Neuronal stem cell (in vitro differentiated cells): ENCODE measurements at regions not wholly inside any gene's neighbourhood (a gene's known extent, or its start where the extent isn't known, plus 50 kb on each side); places are given as distances from the start of the nearest gene placed in this dataset.

Source experiments
- DNase-seq: peaks from one replicate; pipeline ENCODE4 v3.0.0-alpha.2; 2013; ENCODE audit warnings: low spot score
- H2AFZ ChIP-seq: one replicate; pipeline ENCODE4 v1.6.1; 2013; ENCODE audit warnings: mild to moderate bottlenecking, low read length, inconsistent platforms
- H2AK5ac ChIP-seq: 2 replicates; pipeline ENCODE4 v1.6.1; 2013; ENCODE audit warnings: low read depth, mild to moderate bottlenecking, inconsistent platforms, low read length, moderate library complexity, mixed read lengths
- H2BK120ac ChIP-seq: 2 replicates; pipeline ENCODE4 v1.6.1; 2013; ENCODE audit warnings: low read depth, mild to moderate bottlenecking, inconsistent platforms, low read length, moderate library complexity, mixed read lengths
- H2BK12ac ChIP-seq: one replicate; pipeline ENCODE4 v1.6.1; 2013; ENCODE audit warnings: low read length, inconsistent platforms
- H2BK15ac ChIP-seq: 2 replicates; pipeline ENCODE4 v1.6.1; 2013; ENCODE audit warnings: mild to moderate bottlenecking, low read length, inconsistent platforms, mixed read lengths
- H2BK5ac ChIP-seq: one replicate; pipeline ENCODE4 v1.6.1; 2013; ENCODE audit warnings: inconsistent platforms, mild to moderate bottlenecking, low read length, moderate library complexity
- H3K14ac ChIP-seq: one replicate; pipeline ENCODE4 v1.6.1; 2013; ENCODE audit warnings: low read length, inconsistent platforms
- H3K18ac ChIP-seq: 2 replicates; pipeline ENCODE4 v1.6.1; 2013; ENCODE audit warnings: low read length, inconsistent platforms
- H3K23ac ChIP-seq: 2 replicates; pipeline ENCODE4 v1.6.1; 2013; ENCODE audit warnings: low read depth, mild to moderate bottlenecking, mixed read lengths, low read length, inconsistent platforms; ENCODE audit not compliant: poor library complexity
- H3K27ac ChIP-seq: replicated peaks from 3 replicates; pipeline ENCODE4 v1.5.1; 2013; ENCODE audit warnings: low read length, inconsistent platforms
- H3K27me3 ChIP-seq, 3 experiments: 2 replicates each; pipeline ENCODE4 v1.6.1; 2013; ENCODE audit warnings: low read length in 3 of 3, mild to moderate bottlenecking in 2 of 3, inconsistent platforms in 1 of 3, low read depth in 1 of 3, mixed read lengths in 1 of 3, moderate library complexity in 1 of 3; ENCODE audit not compliant: control insufficient read depth in 3 of 3, insufficient read depth in 3 of 3
- H3K36me3 ChIP-seq, 2 donors: replicated peaks in 1 of 2; 2 replicates each; pipeline ENCODE4 v1.6.1; 2013; ENCODE audit warnings: low read length in 2 of 2; ENCODE audit not compliant: control insufficient read depth in 2 of 2, insufficient read depth in 2 of 2
- H3K4ac ChIP-seq: 2 replicates; pipeline ENCODE4 v1.6.1; 2013; ENCODE audit warnings: inconsistent platforms, mild to moderate bottlenecking, low read length, moderate library complexity
- H3K4me1 ChIP-seq, 2 donors: 1 replicate in 1 of 2; 2 replicates in 1 of 2; pipeline ENCODE4 v1.6.1; 2013; ENCODE audit warnings: low read length in 2 of 2, low read depth in 1 of 2; ENCODE audit not compliant: control insufficient read depth in 2 of 2, insufficient read depth in 1 of 2
- H3K4me2 ChIP-seq: one replicate; pipeline ENCODE4 v1.6.1; 2013; ENCODE audit warnings: mild to moderate bottlenecking, low read length, inconsistent platforms; ENCODE audit not compliant: insufficient read depth, poor library complexity, severe bottlenecking
- H3K4me3 ChIP-seq, 2 donors: 2 replicates each; pipeline ENCODE4 v1.5.1; 2013; ENCODE audit warnings: low read length in 2 of 2, mild to moderate bottlenecking in 2 of 2, inconsistent platforms in 1 of 2, moderate library complexity in 1 of 2
- H3K79me1 ChIP-seq: one replicate; pipeline ENCODE4 v1.6.1; 2013; ENCODE audit warnings: low read depth, mild to moderate bottlenecking, inconsistent platforms, low read length, moderate library complexity
- H3K9ac ChIP-seq: one replicate; pipeline ENCODE4 v1.6.1; 2013; ENCODE audit warnings: mild to moderate bottlenecking, low read depth, low read length, inconsistent platforms; ENCODE audit not compliant: poor library complexity
- H3K9me3 ChIP-seq, 2 donors: replicated peaks in 1 of 2; 2 replicates each; pipeline versions ENCODE3 to v1.6.1; 2013; ENCODE audit warnings: low read length in 2 of 2, mild to moderate bottlenecking in 2 of 2, inconsistent platforms in 1 of 2, low read depth in 1 of 2, mixed read lengths in 1 of 2, moderate library complexity in 1 of 2; ENCODE audit not compliant: control insufficient read depth in 2 of 2, insufficient read depth in 1 of 2
- H4K8ac ChIP-seq: one replicate; pipeline ENCODE4 v1.6.1; 2013; ENCODE audit warnings: low read depth, mild to moderate bottlenecking, inconsistent platforms, low read length, moderate library complexity
- H4K91ac ChIP-seq: one replicate; pipeline ENCODE4 v1.6.1; 2013; ENCODE audit warnings: low read length, low read depth, mild to moderate bottlenecking, inconsistent platforms; ENCODE audit not compliant: poor library complexity
- WGBS, 2 donors: extraction: QIAGEN DNeasy Blood & Tissue Kit; methylation state at CpG; one replicate each; pipeline ENCODE4 v1.1.7; 2013; ENCODE audit warnings: missing lambda C conversion rate in 2 of 2, mixed read lengths in 1 of 2; ENCODE audit not compliant: insufficient read length in 2 of 2, insufficient replicate concordance in 1 of 2; ENCODE audit errors: extremely low coverage in 2 of 2; 5-methylcytosine and 5-hydroxymethylcytosine counted together

- H3K27ac ChIP-seq: no peak overlapping the region
- no peak overlapping the region for H3K23ac ChIP-seq
- no peaks in the 10 kb centered on the region for H3K79me1 ChIP-seq
- no peaks in the 10 kb centered on the region for H3K4me1 ChIP-seq
- no peaks in the 10 kb centered on the region for H3K9me3 ChIP-seq
- no peak overlapping the region for H3K4me2 ChIP-seq
- no peak overlapping the region for H4K91ac ChIP-seq
- H3K36me3 ChIP-seq: no peaks in the 10 kb centered on the region
- no peak overlapping the region for H2BK15ac ChIP-seq
- no peak overlapping the region for H3K18ac ChIP-seq
- no peak for DNase-seq
- no peak overlapping the region for H3K4me3 ChIP-seq
- H3K27me3 ChIP-seq: no peaks in the 10 kb centered on the region
- no peak overlapping the region for H3K14ac ChIP-seq
- H2AK5ac ChIP-seq: no peak overlapping the region
- no peak overlapping the region for H3K4ac ChIP-seq
- H4K8ac ChIP-seq: no peak overlapping the region
- H3K9ac ChIP-seq: no peak overlapping the region
- H2BK5ac ChIP-seq: no peak overlapping the region
- no peak overlapping the region for H2BK12ac ChIP-seq
- no peak overlapping the region for H2BK120ac ChIP-seq
- H2AFZ ChIP-seq: no peak overlapping the region
Observed at GRCh38 chr4:31539284-31540069, 819.3 kb downstream of the PCDH7 start.

- Histone ChIP-seq H2BK5ac (no peak overlapping the region), H3K4ac (no peak overlapping the region), H3K9me3 (no peaks in the 10 kb centered on the region), H3K4me3 (no peak overlapping the region), H3K23ac (no peak overlapping the region), H3K79me1 (no peaks in the 10 kb centered on the region), H2AFZ (peak overlapping the region; percentile 79), H2BK15ac (no peak overlapping the region), H4K8ac (no peak overlapping the region), H3K36me3 (no peaks in the 10 kb centered on the region), H2AK5ac (no peak overlapping the region), H3K18ac (no peak overlapping the region), H2BK12ac (no peak overlapping the region), H3K4me1 (peaks cover 0 to 4% of the 10 kb centered on the region in 2 donors), H3K4me2 (no peak overlapping the region), H2BK120ac (no peak overlapping the region), H3K9ac (no peak overlapping the region), H3K14ac (no peak overlapping the region), H3K27me3 (no peaks in the 10 kb centered on the region), H3K27ac (no peak overlapping the region), H4K91ac (no peak overlapping the region)
- DNase-seq: no peak
Observed at GRCh38 chr4:31545330-31545729, 825.2 kb downstream of the PCDH7 start.

GRCh38 chr4:31545755-31546154, 825.6 kb downstream of the PCDH7 start:
- WGBS, 2 donors: no CpG with 5 or more reads among the region's 1 CpG
- H2AK5ac ChIP-seq: no peak overlapping the region
- no peaks in the 10 kb centered on the region for H3K9me3 ChIP-seq
- H4K8ac ChIP-seq: no peak overlapping the region
- DNase-seq: no peak
- H2BK12ac ChIP-seq: no peak overlapping the region
- H2BK5ac ChIP-seq: no peak overlapping the region
- H2BK120ac ChIP-seq: no peak overlapping the region
- H3K4me3 ChIP-seq: no peak overlapping the region
- no peak overlapping the region for H3K4me2 ChIP-seq
- H2BK15ac ChIP-seq: no peak overlapping the region
- no peak overlapping the region for H3K14ac ChIP-seq
- no peak overlapping the region for H4K91ac ChIP-seq
- H3K36me3 ChIP-seq: no peaks in the 10 kb centered on the region
- no peak overlapping the region for H3K4ac ChIP-seq
- no peak overlapping the region for H3K23ac ChIP-seq
- H3K79me1 ChIP-seq: no peaks in the 10 kb centered on the region
- H3K18ac ChIP-seq: no peak overlapping the region
- H3K27me3 ChIP-seq: no peaks in the 10 kb centered on the region
- H3K27ac ChIP-seq: no peak overlapping the region
- H3K4me1 ChIP-seq: peaks cover 0 to 4% of the 10 kb centered on the region in 2 donors
- no peak overlapping the region for H3K9ac ChIP-seq
- H2AFZ ChIP-seq: peak overlapping the region; percentile 79

- Histone ChIP-seq H3K14ac (no peak overlapping the region), H3K4ac (no peak overlapping the region), H3K18ac (no peak overlapping the region), H3K23ac (no peak overlapping the region), H3K9ac (no peak overlapping the region), H2BK5ac (no peak overlapping the region), H3K79me1 (no peaks in the 10 kb centered on the region), H4K8ac (no peak overlapping the region), H2AFZ (no peak overlapping the region), H3K9me3 (no peaks in the 10 kb centered on the region), H3K4me2 (no peak overlapping the region), H3K4me3 (no peak overlapping the region), H2BK12ac (no peak overlapping the region), H4K91ac (no peak overlapping the region), H3K27me3 (no peaks in the 10 kb centered on the region), H2BK15ac (no peak overlapping the region), H3K4me1 (peaks cover 0 to 4% of the 10 kb centered on the region in 2 donors), H3K36me3 (no peaks in the 10 kb centered on the region), H2AK5ac (no peak overlapping the region), H3K27ac (no peak overlapping the region), H2BK120ac (no peak overlapping the region)
- WGBS, 2 donors: no CpG with 5 or more reads among the region's 2 CpGs
- DNase-seq: no peak
Observed at GRCh38 chr4:31548021-31548420, 827.9 kb downstream of the PCDH7 start.
